Endodermal cell (in vitro differentiated cells): ENCODE measurements at regions not wholly inside any gene's neighbourhood (a gene's known extent, or its start where the extent isn't known, plus 50 kb on each side); places are given as distances from the start of the nearest gene placed in this dataset.

Experiments
- DNase-seq: peaks from one replicate; pipeline ENCODE4 v3.0.0-alpha.2; 2017
- H3K27ac ChIP-seq: 2 replicates; pipeline ENCODE4 v1.5.1; 2013; ENCODE audit warnings: mild to moderate bottlenecking, low read depth, low read length, moderate library complexity
- H3K27me3 ChIP-seq: 2 replicates; pipeline ENCODE4 v1.6.1; 2013; ENCODE audit warnings: mild to moderate bottlenecking, low read length, moderate library complexity; ENCODE audit not compliant: insufficient read depth, control insufficient read depth, poor library complexity, severe bottlenecking
- H3K36me3 ChIP-seq: 2 replicates; pipeline ENCODE4 v1.7.0; 2013; ENCODE audit warnings: mild to moderate bottlenecking, low read length, moderate library complexity; ENCODE audit not compliant: control insufficient read depth, insufficient read depth
- H3K4me1 ChIP-seq: one replicate; pipeline ENCODE4 v1.7.0; 2013; ENCODE audit warnings: low read length; ENCODE audit not compliant: control insufficient read depth, insufficient read depth
- H3K4me3 ChIP-seq: 2 replicates; pipeline ENCODE4 v1.5.1; 2013; ENCODE audit warnings: mild to moderate bottlenecking, low read length, moderate library complexity
- H3K9ac ChIP-seq: 2 replicates; pipeline ENCODE4 v1.6.1; 2013; ENCODE audit warnings: mild to moderate bottlenecking, low read length, moderate library complexity; ENCODE audit not compliant: poor library complexity, severe bottlenecking; ENCODE audit errors: extremely low read depth
- H3K9me3 ChIP-seq: 2 replicates; pipeline ENCODE4 v1.6.1; 2013; ENCODE audit warnings: mild to moderate bottlenecking, low read length, moderate library complexity; ENCODE audit not compliant: control insufficient read depth
- H3K27ac Mint-ChIP-seq: 2 replicates; pipeline ENCODE4 v1.8.0; 2020; ENCODE audit warnings: mixed read lengths
- H3K27me3 Mint-ChIP-seq: 2 replicates; pipeline ENCODE4 v1.8.0; 2021; ENCODE audit warnings: mild to moderate bottlenecking, mixed read lengths; ENCODE audit not compliant: insufficient read depth
- H3K36me3 Mint-ChIP-seq: 2 replicates; pipeline ENCODE4 v1.8.0; 2020; ENCODE audit warnings: low read depth, mixed read lengths
- H3K4me1 Mint-ChIP-seq: 2 replicates; pipeline ENCODE4 v1.8.0; 2020; ENCODE audit warnings: mixed read lengths
- H3K4me3 Mint-ChIP-seq: 2 replicates; pipeline ENCODE4 v1.8.0; 2020; ENCODE audit warnings: mild to moderate bottlenecking, moderate library complexity, mixed read lengths
- H3K9me3 Mint-ChIP-seq: 2 replicates; pipeline ENCODE4 v1.8.0; 2020; ENCODE audit warnings: mild to moderate bottlenecking, mixed read lengths
- WGBS, 2 experiments: methylation state at CpG; one replicate each; pipeline versions ENCODE4 v1.1.5 to v1.1.7; 2013; ENCODE audit warnings: missing lambda C conversion rate in 2 of 2, mixed read lengths in 1 of 2; ENCODE audit not compliant: insufficient coverage in 1 of 2, insufficient read length in 1 of 2; 5-methylcytosine and 5-hydroxymethylcytosine counted together
- TF ChIP-seq, protein P1 (sequence below): fragments of 200-600 bp; sonication (generic); conservative IDR thresholded peaks from 2 replicates; pipeline ENCODE4 v1.5.0; 2021; ENCODE audit warnings: antibody characterized with exemption, mild to moderate bottlenecking

DNA sequence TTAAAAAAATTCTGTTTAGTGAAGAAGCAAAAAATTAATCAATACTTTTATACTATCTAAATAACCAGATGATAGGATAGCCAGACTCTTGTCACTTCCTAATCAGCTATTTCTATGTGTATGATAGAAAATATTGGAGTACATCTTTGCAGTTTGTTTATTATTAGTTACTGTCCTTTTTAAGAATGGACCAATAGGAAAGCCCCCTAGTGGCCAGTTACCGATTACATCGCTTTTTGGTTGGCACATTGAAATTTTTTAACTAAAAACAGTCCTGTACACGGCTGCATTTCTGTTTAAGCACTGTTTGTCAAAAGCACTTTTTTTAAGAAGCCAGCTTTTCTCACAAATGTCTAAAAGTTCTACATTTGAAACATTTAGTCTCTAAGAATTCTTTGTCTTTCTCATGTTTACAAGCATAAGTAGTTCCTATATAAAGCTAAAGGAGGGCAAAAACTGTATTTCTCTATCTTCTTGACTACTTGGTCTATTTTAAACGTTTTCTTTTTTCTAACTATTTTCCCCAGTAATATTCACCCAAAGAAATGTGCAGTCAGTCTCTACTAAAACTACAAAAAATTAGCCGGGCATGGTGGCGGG is 253.2 kb upstream of the LRTM1 start:
- Histone ChIP-seq H3K9me3 (no peaks in the 10 kb centered on the region), H3K27me3 (no peaks in the 10 kb centered on the region), H3K4me1 (no peaks in the 10 kb centered on the region), H3K36me3 (no peaks in the 10 kb centered on the region), H3K9ac (no peak overlapping the region), H3K27ac (no peak overlapping the region), H3K4me3 (no peak overlapping the region)
- no peaks in the 10 kb centered on the region for H3K27me3 Mint-ChIP-seq
- DNase-seq: peak; percentile 58
- TF ChIP-seq, protein P1, sequence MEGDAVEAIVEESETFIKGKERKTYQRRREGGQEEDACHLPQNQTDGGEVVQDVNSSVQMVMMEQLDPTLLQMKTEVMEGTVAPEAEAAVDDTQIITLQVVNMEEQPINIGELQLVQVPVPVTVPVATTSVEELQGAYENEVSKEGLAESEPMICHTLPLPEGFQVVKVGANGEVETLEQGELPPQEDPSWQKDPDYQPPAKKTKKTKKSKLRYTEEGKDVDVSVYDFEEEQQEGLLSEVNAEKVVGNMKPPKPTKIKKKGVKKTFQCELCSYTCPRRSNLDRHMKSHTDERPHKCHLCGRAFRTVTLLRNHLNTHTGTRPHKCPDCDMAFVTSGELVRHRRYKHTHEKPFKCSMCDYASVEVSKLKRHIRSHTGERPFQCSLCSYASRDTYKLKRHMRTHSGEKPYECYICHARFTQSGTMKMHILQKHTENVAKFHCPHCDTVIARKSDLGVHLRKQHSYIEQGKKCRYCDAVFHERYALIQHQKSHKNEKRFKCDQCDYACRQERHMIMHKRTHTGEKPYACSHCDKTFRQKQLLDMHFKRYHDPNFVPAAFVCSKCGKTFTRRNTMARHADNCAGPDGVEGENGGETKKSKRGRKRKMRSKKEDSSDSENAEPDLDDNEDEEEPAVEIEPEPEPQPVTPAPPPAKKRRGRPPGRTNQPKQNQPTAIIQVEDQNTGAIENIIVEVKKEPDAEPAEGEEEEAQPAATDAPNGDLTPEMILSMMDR: peak; percentile 93
- 26 to 37% methylated on average over 3 to 5 of the region's 6 CpGs for WGBS, 2 experiments
- no peak overlapping the region for H3K4me3 Mint-ChIP-seq
- H3K27ac Mint-ChIP-seq: no peak overlapping the region
- H3K4me1 Mint-ChIP-seq: no peaks in the 10 kb centered on the region
- H3K9me3 Mint-ChIP-seq: no peaks in the 10 kb centered on the region
- H3K36me3 Mint-ChIP-seq: no peaks in the 10 kb centered on the region

DNA sequence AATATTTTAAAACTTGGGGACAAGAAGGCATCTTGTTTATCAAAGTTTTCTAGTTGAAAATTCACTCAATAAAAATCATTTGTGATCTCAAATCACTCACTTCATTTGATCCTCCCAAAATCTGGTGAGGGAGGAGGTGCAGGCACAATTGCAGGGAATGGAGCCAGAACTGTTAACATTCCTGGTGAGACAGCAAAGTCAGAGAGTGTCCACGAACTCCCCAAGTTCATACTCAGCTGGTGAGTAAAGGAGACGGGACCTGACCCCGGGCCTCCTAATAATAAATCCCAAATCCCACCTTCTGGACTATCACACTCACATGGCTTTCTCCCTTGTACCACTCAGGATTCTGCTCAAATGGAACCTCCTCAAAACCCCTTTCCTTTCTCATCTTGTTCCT is 252.3 kb upstream of the LRTM1 start:
- no peaks in the 10 kb centered on the region for H3K9me3 Mint-ChIP-seq
- TF ChIP-seq, protein P1: no peak
- no peak overlapping the region for H3K27ac ChIP-seq
- no peaks in the 10 kb centered on the region for H3K36me3 ChIP-seq
- no peak for DNase-seq
- H3K4me1 ChIP-seq: no peaks in the 10 kb centered on the region
- H3K27me3 ChIP-seq: no peaks in the 10 kb centered on the region
- no peaks in the 10 kb centered on the region for H3K27me3 Mint-ChIP-seq
- no peaks in the 10 kb centered on the region for H3K9me3 ChIP-seq
- H3K4me3 Mint-ChIP-seq: no peak overlapping the region
- 84 to 92% methylated on average over 3 of the region's 3 CpGs for WGBS, 2 experiments
- H3K4me1 Mint-ChIP-seq: no peaks in the 10 kb centered on the region
- H3K4me3 ChIP-seq: no peak overlapping the region
- H3K9ac ChIP-seq: no peak overlapping the region
- H3K27ac Mint-ChIP-seq: no peak overlapping the region
- H3K36me3 Mint-ChIP-seq: no peaks in the 10 kb centered on the region

DNA sequence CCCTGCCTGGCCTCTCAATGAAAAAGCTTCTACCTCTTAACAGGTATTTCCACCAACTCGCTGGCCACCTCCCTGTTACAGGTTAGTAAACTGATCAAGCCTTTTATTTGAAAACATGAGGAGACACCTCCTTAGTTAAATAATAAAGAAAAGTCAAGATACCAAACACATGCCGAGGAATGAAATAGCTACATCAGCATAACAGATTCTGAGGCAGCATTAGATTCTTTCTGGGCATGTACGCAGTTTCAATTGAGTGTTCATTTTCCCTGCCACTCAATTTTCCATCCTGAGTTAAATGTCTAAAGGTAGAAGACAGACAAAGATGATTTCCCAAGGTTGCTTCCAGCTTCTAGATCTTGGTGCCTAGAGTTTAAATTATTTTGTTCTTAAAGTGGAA is 250.5 kb upstream of the LRTM1 start:
- H3K36me3 Mint-ChIP-seq: no peaks in the 10 kb centered on the region
- Histone ChIP-seq H3K4me1 (no peaks in the 10 kb centered on the region), H3K27me3 (no peaks in the 10 kb centered on the region), H3K9ac (no peak overlapping the region), H3K27ac (no peak overlapping the region), H3K9me3 (no peaks in the 10 kb centered on the region), H3K36me3 (no peaks in the 10 kb centered on the region), H3K4me3 (no peak overlapping the region)
- WGBS, 2 experiments: 89 to 97% methylated on average over 3 of the region's 3 CpGs
- H3K27ac Mint-ChIP-seq: no peak overlapping the region
- H3K27me3 Mint-ChIP-seq: no peaks in the 10 kb centered on the region
- no peaks in the 10 kb centered on the region for H3K9me3 Mint-ChIP-seq
- TF ChIP-seq, protein P1: no peak
- no peak overlapping the region for H3K4me3 Mint-ChIP-seq
- no peaks in the 10 kb centered on the region for H3K4me1 Mint-ChIP-seq
- no peak for DNase-seq
